ENCODE measurements at regions not wholly inside any gene's neighbourhood (a gene's known extent, or its start where the extent isn't known, plus 50 kb on each side); places are given as distances from the start of the nearest gene placed in this dataset.

DNA sequence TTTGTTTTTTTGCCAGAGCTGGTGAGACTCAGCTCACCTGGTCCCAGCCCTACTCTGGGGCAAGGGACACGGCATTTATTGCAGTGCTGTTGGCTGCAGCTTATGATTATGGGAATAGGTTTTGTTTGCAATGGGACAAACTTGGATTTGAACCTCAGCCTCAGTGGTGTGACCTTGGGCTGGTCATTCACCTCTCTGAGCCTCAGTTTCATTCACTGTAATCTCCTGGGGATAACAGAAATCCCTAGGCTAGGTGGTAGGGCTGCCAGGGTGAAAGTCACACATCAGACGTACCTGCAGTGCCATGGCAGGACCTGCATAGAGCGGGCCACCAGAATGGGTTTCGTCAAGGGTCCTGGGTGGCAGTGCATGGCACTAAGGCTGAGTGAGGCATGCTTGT lies 73.7 kb upstream of the MEDAG start:
- H3K4me3 Mint-ChIP-seq (ENCODE audit: unreplicated experiment) = no peak overlapping the region
- no peaks in the 10 kb centered on the region for H3K27me3 Mint-ChIP-seq (ENCODE audit: low read depth, unreplicated experiment)
- Histone ChIP-seq H3K36me3 (ENCODE audit: insufficient read depth, low read length) (no peaks in the 10 kb centered on the region), H3K27ac (ENCODE audit: low read depth, low read length) (no peak overlapping the region), H2AFZ (ENCODE audit: low read depth, low read length) (no peak overlapping the region), H3K79me2 (ENCODE audit: insufficient read depth, low read length) (no peaks in the 10 kb centered on the region), H3K4me2 (ENCODE audit: low read length) (no peak overlapping the region), H3K27me3 (ENCODE audit: insufficient read depth, low read length) (no peaks in the 10 kb centered on the region), H3K4me1 (ENCODE audit: insufficient read depth, low read length) (peaks cover 50% of the 10 kb centered on the region), H4K20me1 (ENCODE audit: insufficient read depth, low read length) (no peaks in the 10 kb centered on the region), H3K4me3 (ENCODE audit: insufficient read depth, low read depth, low read length) (no peak overlapping the region), H3K9me3 (ENCODE audit: insufficient read depth, low read depth, low read length) (no peaks in the 10 kb centered on the region), H3K9ac (ENCODE audit: low read length) (no peak overlapping the region)
- no peak for FAIRE-seq
- H3K4me1 Mint-ChIP-seq (ENCODE audit: low read depth, unreplicated experiment) = peaks cover 34% of the 10 kb centered on the region
- no peak overlapping the region for H3K27ac Mint-ChIP-seq (ENCODE audit: unreplicated experiment)
- no peaks in the 10 kb centered on the region for H3K9me3 Mint-ChIP-seq (ENCODE audit: unreplicated experiment)
- TF ChIP-seq, protein P1, sequence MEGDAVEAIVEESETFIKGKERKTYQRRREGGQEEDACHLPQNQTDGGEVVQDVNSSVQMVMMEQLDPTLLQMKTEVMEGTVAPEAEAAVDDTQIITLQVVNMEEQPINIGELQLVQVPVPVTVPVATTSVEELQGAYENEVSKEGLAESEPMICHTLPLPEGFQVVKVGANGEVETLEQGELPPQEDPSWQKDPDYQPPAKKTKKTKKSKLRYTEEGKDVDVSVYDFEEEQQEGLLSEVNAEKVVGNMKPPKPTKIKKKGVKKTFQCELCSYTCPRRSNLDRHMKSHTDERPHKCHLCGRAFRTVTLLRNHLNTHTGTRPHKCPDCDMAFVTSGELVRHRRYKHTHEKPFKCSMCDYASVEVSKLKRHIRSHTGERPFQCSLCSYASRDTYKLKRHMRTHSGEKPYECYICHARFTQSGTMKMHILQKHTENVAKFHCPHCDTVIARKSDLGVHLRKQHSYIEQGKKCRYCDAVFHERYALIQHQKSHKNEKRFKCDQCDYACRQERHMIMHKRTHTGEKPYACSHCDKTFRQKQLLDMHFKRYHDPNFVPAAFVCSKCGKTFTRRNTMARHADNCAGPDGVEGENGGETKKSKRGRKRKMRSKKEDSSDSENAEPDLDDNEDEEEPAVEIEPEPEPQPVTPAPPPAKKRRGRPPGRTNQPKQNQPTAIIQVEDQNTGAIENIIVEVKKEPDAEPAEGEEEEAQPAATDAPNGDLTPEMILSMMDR (IDR thresholded peaks at IDR 0.05; ENCODE audit: insufficient read depth, low read depth, low read length) = no peak
- TF ChIP-seq EZH2 (IDR thresholded peaks at IDR 0.05; ENCODE audit: insufficient read depth, low read length) = no peak
- no peaks in the 10 kb centered on the region for H3K36me3 Mint-ChIP-seq (ENCODE audit: low read depth, unreplicated experiment)
- DNase-seq (ENCODE audit: low read depth) = no peak

DNA sequence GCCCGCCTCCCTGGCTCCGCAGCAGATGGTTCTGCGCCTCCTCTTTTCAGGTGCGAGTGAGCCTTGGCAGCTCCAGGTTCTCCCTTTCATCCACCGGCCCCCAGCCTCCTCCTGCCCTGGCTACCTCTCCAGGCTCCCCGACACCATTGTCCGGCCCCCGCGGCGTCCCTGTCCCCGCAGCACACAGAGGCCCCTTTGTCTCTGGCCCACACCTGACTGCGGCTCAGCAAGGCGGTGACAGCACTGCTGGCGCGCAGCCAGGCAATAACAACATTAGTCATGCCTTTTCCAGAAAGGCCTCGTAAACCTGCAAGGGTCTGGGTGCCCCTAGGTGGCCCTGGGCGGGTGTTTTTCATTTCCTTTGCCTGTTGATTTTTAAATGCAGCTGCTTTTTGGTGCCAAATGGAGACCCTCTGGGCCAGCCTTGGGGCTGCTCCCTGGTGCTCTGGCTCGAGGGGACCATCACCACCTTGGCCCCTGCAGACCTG lies 73.2 kb upstream of the MEDAG start:
- no peak overlapping the region for H3K4me3 Mint-ChIP-seq (ENCODE audit: unreplicated experiment)
- TF ChIP-seq, protein P1 (IDR thresholded peaks at IDR 0.05; ENCODE audit: insufficient read depth, low read depth, low read length) = no peak
- TF ChIP-seq EZH2 (IDR thresholded peaks at IDR 0.05; ENCODE audit: insufficient read depth, low read length) = no peak
- no peaks in the 10 kb centered on the region for H3K79me2 ChIP-seq (ENCODE audit: insufficient read depth, low read length)
- no peaks in the 10 kb centered on the region for H3K27me3 Mint-ChIP-seq (ENCODE audit: low read depth, unreplicated experiment)
- FAIRE-seq = no peak
- H3K36me3 ChIP-seq (ENCODE audit: insufficient read depth, low read length) = no peaks in the 10 kb centered on the region
- H2AFZ ChIP-seq (ENCODE audit: low read depth, low read length) = peak overlapping the region; percentile 50
- peak overlapping the region; percentile 13 for H3K9ac ChIP-seq (ENCODE audit: low read length)
- H3K9me3 Mint-ChIP-seq (ENCODE audit: unreplicated experiment) = peaks cover under 1% of the 10 kb centered on the region
- no peak overlapping the region for H3K4me3 ChIP-seq (ENCODE audit: insufficient read depth, low read depth, low read length)
- no peaks in the 10 kb centered on the region for H3K9me3 ChIP-seq (ENCODE audit: insufficient read depth, low read depth, low read length)
- H3K27ac Mint-ChIP-seq (ENCODE audit: unreplicated experiment) = no peak overlapping the region
- no peaks in the 10 kb centered on the region for H3K27me3 ChIP-seq (ENCODE audit: insufficient read depth, low read length)
- no peaks in the 10 kb centered on the region for H3K36me3 Mint-ChIP-seq (ENCODE audit: low read depth, unreplicated experiment)
- peak; percentile 68 for DNase-seq (ENCODE audit: low read depth)
- H3K4me1 Mint-ChIP-seq (ENCODE audit: low read depth, unreplicated experiment) = peaks cover 34% of the 10 kb centered on the region
- H3K4me1 ChIP-seq (ENCODE audit: insufficient read depth, low read length) = peaks cover 50% of the 10 kb centered on the region
- no peaks in the 10 kb centered on the region for H4K20me1 ChIP-seq (ENCODE audit: insufficient read depth, low read length)
- H3K4me2 ChIP-seq (ENCODE audit: low read length) = peak overlapping the region; percentile 62
- no peak overlapping the region for H3K27ac ChIP-seq (ENCODE audit: low read depth, low read length)

DNA sequence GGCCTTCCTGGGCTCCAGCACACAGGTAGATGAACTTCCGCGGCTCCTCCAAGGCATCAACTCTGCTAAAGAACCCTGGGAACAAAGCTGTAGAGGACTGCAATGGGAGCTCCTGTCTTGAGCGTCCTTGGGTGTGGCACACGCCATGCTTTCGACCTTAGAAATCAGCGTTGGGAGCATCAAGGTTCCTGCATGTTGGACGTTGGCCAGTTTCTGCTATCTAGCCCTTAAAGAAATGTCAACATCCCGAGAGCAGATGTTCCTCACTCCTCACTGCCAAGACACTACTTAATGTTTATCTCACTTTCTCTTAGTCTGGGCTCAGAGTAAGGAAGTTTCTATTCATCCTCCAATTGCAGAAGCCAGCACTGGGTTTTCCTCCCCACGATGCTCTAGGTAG lies 70.6 kb upstream of the MEDAG start:
- peaks cover 32% of the 10 kb centered on the region for H3K4me1 ChIP-seq (ENCODE audit: insufficient read depth, low read length)
- Mint-ChIP-seq H3K4me3 (ENCODE audit: unreplicated experiment) (no peak overlapping the region), H3K36me3 (ENCODE audit: low read depth, unreplicated experiment) (no peaks in the 10 kb centered on the region), H3K27me3 (ENCODE audit: low read depth, unreplicated experiment) (no peaks in the 10 kb centered on the region), H3K4me1 (ENCODE audit: low read depth, unreplicated experiment) (peaks cover 18% of the 10 kb centered on the region), H3K27ac (ENCODE audit: unreplicated experiment) (peak overlapping the region; percentile 34), H3K9me3 (ENCODE audit: unreplicated experiment) (peaks cover 3% of the 10 kb centered on the region)
- TF ChIP-seq, protein P1 (IDR thresholded peaks at IDR 0.05; ENCODE audit: insufficient read depth, low read depth, low read length) = no peak
- TF ChIP-seq EZH2 (IDR thresholded peaks at IDR 0.05; ENCODE audit: insufficient read depth, low read length) = no peak
- no peak overlapping the region for H3K4me2 ChIP-seq (ENCODE audit: low read length)
- H3K36me3 ChIP-seq (ENCODE audit: insufficient read depth, low read length) = no peaks in the 10 kb centered on the region
- H3K27ac ChIP-seq (ENCODE audit: low read depth, low read length) = no peak overlapping the region
- no peak overlapping the region for H3K9ac ChIP-seq (ENCODE audit: low read length)
- no peaks in the 10 kb centered on the region for H3K9me3 ChIP-seq (ENCODE audit: insufficient read depth, low read depth, low read length)
- no peaks in the 10 kb centered on the region for H3K27me3 ChIP-seq (ENCODE audit: insufficient read depth, low read length)
- no peak overlapping the region for H3K4me3 ChIP-seq (ENCODE audit: insufficient read depth, low read depth, low read length)
- no peaks in the 10 kb centered on the region for H3K79me2 ChIP-seq (ENCODE audit: insufficient read depth, low read length)
- H2AFZ ChIP-seq (ENCODE audit: low read depth, low read length) = no peak overlapping the region
- FAIRE-seq (no peak), DNase-seq (ENCODE audit: low read depth) (no peak)
- no peaks in the 10 kb centered on the region for H4K20me1 ChIP-seq (ENCODE audit: insufficient read depth, low read length)

Measured in astrocyte (in vitro differentiated cells and primary cell).